ENCODE measurements at regions not wholly inside any gene's neighbourhood (a gene's known extent, or its start where the extent isn't known, plus 50 kb on each side); places are given as distances from the start of the nearest gene placed in this dataset.

DNA sequence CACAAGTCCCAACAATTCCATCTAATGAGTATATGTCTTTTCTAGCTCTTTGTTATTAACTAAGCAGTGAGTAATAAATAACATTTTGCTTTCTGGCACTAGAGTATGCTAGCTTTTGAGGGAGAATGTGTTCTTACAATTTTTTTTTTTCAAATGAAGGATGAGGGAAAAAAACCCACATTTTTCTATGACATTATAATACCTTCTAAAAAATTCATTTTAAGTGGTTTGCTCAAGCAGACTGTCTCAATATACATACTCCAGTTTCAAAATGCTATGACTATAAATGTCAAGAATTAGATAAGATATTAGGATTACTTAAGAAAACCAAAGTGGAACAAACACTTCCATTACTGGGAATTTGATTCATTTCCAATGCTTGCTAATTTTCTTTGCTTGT, 394.6 kb downstream of the C12orf75 start:
- Histone ChIP-seq H4K20me1 (ENCODE audit: insufficient read depth, low read length) (no peaks in the 10 kb centered on the region), H3K4me2 (replicated peaks; ENCODE audit: extremely low read depth, low read length, poor library complexity, severe bottlenecking) (no peak overlapping the region), H3K9ac (ENCODE audit: insufficient read depth, low read length, poor library complexity, severe bottlenecking) (no peak overlapping the region), H3K4me1 (ENCODE audit: control insufficient read depth in 1 of 2, insufficient read depth in 2 of 2, low read length in 2 of 2) (no peaks in the 10 kb centered on the region), H3K4me3 (replicated peaks in 1 of 3; ENCODE audit: low read depth in 2 of 3, low read length in 3 of 3) (no peak overlapping the region), H2AFZ (ENCODE audit: insufficient read depth, low read depth, low read length, poor library complexity, severe bottlenecking) (no peak overlapping the region), H3K27ac (ENCODE audit: low read depth in 1 of 2, low read length in 2 of 2) (no peak overlapping the region), H3K79me2 (ENCODE audit: insufficient read depth, low read length) (no peaks in the 10 kb centered on the region), H3K36me3 (replicated peaks in 1 of 2; ENCODE audit: control insufficient read depth in 1 of 2, insufficient read depth in 2 of 2, low read length in 2 of 2) (no peaks in the 10 kb centered on the region), H3K9me3 (replicated peaks in 1 of 2; ENCODE audit: control insufficient read depth in 1 of 2, insufficient read depth in 1 of 2, low read length in 2 of 2) (no peaks in the 10 kb centered on the region), H3K27me3 (ENCODE audit: control insufficient read depth in 2 of 2, insufficient read depth in 2 of 2, low read length in 2 of 2) (peaks cover 2 to 6% of the 10 kb centered on the region in 2 donors)
- H3K4me1 Mint-ChIP-seq = no peaks in the 10 kb centered on the region
- intact Hi-C loops (cut with micrococcal nuclease) = no loop called here
- no peaks in the 10 kb centered on the region for H3K36me3 Mint-ChIP-seq
- H3K27ac Mint-ChIP-seq = no peak overlapping the region
- no peak for DNase-seq
- H3K27me3 Mint-ChIP-seq (ENCODE audit: low read depth in 3 of 3) = peaks cover 0 to 4% (median 3%) of the 10 kb centered on the region in 3 donors
- peaks cover 0 to 3% (median 0%) of the 10 kb centered on the region in 7 donors for H3K9me3 Mint-ChIP-seq
- H3K4me3 Mint-ChIP-seq = no peak overlapping the region
- TF ChIP-seq, protein P1, sequence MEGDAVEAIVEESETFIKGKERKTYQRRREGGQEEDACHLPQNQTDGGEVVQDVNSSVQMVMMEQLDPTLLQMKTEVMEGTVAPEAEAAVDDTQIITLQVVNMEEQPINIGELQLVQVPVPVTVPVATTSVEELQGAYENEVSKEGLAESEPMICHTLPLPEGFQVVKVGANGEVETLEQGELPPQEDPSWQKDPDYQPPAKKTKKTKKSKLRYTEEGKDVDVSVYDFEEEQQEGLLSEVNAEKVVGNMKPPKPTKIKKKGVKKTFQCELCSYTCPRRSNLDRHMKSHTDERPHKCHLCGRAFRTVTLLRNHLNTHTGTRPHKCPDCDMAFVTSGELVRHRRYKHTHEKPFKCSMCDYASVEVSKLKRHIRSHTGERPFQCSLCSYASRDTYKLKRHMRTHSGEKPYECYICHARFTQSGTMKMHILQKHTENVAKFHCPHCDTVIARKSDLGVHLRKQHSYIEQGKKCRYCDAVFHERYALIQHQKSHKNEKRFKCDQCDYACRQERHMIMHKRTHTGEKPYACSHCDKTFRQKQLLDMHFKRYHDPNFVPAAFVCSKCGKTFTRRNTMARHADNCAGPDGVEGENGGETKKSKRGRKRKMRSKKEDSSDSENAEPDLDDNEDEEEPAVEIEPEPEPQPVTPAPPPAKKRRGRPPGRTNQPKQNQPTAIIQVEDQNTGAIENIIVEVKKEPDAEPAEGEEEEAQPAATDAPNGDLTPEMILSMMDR (IDR thresholded peaks at IDR 0.05) = no peak

DNA sequence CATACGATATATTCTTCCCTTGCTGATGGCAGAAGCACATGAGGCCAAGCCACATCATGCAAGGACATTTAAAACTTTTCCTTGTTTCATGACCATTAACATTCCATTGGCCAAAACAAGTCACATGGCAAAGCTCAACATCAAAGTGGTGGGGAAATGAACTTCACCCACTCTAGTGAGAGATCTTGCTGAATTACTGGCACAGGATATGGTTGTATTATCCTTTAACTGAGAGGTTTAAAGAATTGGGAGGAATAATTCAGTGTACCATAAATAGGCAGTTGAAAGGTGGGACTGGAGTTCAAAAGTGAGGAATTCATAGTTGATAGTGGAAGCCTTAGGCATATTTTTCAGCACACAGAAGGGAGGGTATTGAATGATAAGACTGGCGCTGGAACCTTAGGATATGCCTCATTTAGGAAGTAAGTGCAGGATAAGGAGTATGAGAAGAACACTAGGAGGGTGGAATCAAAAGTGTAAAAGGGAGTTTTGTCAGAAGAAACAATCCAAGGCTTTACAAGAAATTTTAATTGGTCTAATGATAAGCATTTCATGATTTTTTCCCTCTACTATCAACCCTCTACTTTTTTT, 398.8 kb downstream of the C12orf75 start:
- Mint-ChIP-seq H3K27ac (no peak overlapping the region), H3K27me3 (ENCODE audit: low read depth in 3 of 3) (peaks cover 2 to 7% (median 5%) of the 10 kb centered on the region in 3 donors), H3K9me3 (no peaks in the 10 kb centered on the region), H3K4me1 (no peaks in the 10 kb centered on the region), H3K36me3 (no peaks in the 10 kb centered on the region), H3K4me3 (no peak overlapping the region)
- H3K9ac ChIP-seq (ENCODE audit: insufficient read depth, low read length, poor library complexity, severe bottlenecking) = no peak overlapping the region
- H3K27ac ChIP-seq (ENCODE audit: low read depth in 1 of 2, low read length in 2 of 2) = no peak overlapping the region
- H3K4me1 ChIP-seq (ENCODE audit: control insufficient read depth in 1 of 2, insufficient read depth in 2 of 2, low read length in 2 of 2) = no peaks in the 10 kb centered on the region
- H3K9me3 ChIP-seq (replicated peaks in 1 of 2; ENCODE audit: control insufficient read depth in 1 of 2, insufficient read depth in 1 of 2, low read length in 2 of 2) = no peaks in the 10 kb centered on the region
- no peaks in the 10 kb centered on the region for H4K20me1 ChIP-seq (ENCODE audit: insufficient read depth, low read length)
- H3K36me3 ChIP-seq (replicated peaks in 1 of 2; ENCODE audit: control insufficient read depth in 1 of 2, insufficient read depth in 2 of 2, low read length in 2 of 2) = no peaks in the 10 kb centered on the region
- no peak overlapping the region for H3K4me2 ChIP-seq (replicated peaks; ENCODE audit: extremely low read depth, low read length, poor library complexity, severe bottlenecking)
- no peak overlapping the region for H2AFZ ChIP-seq (ENCODE audit: insufficient read depth, low read depth, low read length, poor library complexity, severe bottlenecking)
- no peaks in the 10 kb centered on the region for H3K79me2 ChIP-seq (ENCODE audit: insufficient read depth, low read length)
- TF ChIP-seq, protein P1 (IDR thresholded peaks at IDR 0.05) = no peak
- no peak for DNase-seq
- WGBS (ENCODE audit: insufficient coverage) = 100% methylated on average over 1 of the region's 2 CpGs
- no peak overlapping the region for H3K4me3 ChIP-seq (replicated peaks in 1 of 3; ENCODE audit: low read depth in 2 of 3, low read length in 3 of 3)
- intact Hi-C loops (cut with micrococcal nuclease) = no loop called here
- peaks cover 2 to 6% of the 10 kb centered on the region in 2 donors for H3K27me3 ChIP-seq (ENCODE audit: control insufficient read depth in 2 of 2, insufficient read depth in 2 of 2, low read length in 2 of 2)
